Keratinocyte (primary cell): ENCODE measurements at regions not wholly inside any gene's neighbourhood (a gene's known extent, or its start where the extent isn't known, plus 50 kb on each side); places are given as distances from the start of the nearest gene placed in this dataset.

Source experiments
- DNase-seq: peaks from one replicate; pipeline ENCODE4 v3.0.0-alpha.2; 2011; ENCODE audit warnings: low read depth, missing footprints, low spot score
- FAIRE-seq: peaks from 2 replicates; lab custom pipeline; 2011; peaks lifted over from hg19 to GRCh38; lab: Jason Lieb, UNC
- H2AFZ ChIP-seq: 2 replicates; pipeline ENCODE4 v1.6.0; 2012; ENCODE audit warnings: low read length, control low read depth, inconsistent platforms; ENCODE audit not compliant: control insufficient read depth
- H3K27ac ChIP-seq: 2 replicates; pipeline ENCODE4 v1.5.1; 2011; ENCODE audit warnings: low read length; ENCODE audit not compliant: control insufficient read depth, insufficient read depth
- H3K27me3 ChIP-seq: 3 replicates; pipeline ENCODE4 v1.6.0; 2011; ENCODE audit warnings: low read length; ENCODE audit not compliant: control insufficient read depth, insufficient read depth; ENCODE audit errors: extremely low read depth
- H3K36me3 ChIP-seq, 2 experiments: 2 replicates in 1 of 2; 3 replicates in 1 of 2; pipeline ENCODE4 v1.5.1; 2011; ENCODE audit warnings: low read length in 2 of 2, mild to moderate bottlenecking in 1 of 2; ENCODE audit not compliant: control insufficient read depth in 2 of 2, insufficient read depth in 2 of 2; ENCODE audit errors: extremely low read depth in 1 of 2
- H3K4me1 ChIP-seq: 3 replicates; pipeline ENCODE4 v1.5.1; 2011; ENCODE audit warnings: low read length; ENCODE audit not compliant: control insufficient read depth, insufficient read depth; ENCODE audit errors: extremely low read depth
- H3K4me2 ChIP-seq: 3 replicates; pipeline ENCODE4 v1.6.0; 2011; ENCODE audit warnings: low read depth, low read length; ENCODE audit not compliant: control insufficient read depth, insufficient read depth; ENCODE audit errors: extremely low read depth
- H3K4me3 ChIP-seq, 3 experiments: fragments of 200-600 bp in 1 of 3; sonication (generic) in 1 of 3; 2 replicates in 2 of 3; 3 replicates in 1 of 3; pipeline ENCODE4 v1.5.1; 2011 to 2016; ENCODE audit warnings: low read length in 3 of 3, mild to moderate bottlenecking in 3 of 3, control low read depth in 2 of 3, inconsistent platforms in 1 of 3, low read depth in 1 of 3, mixed read lengths in 1 of 3, mixed run types in 1 of 3, moderate library complexity in 1 of 3; ENCODE audit not compliant: control insufficient read depth in 2 of 3, insufficient read depth in 2 of 3; ENCODE audit errors: extremely low read depth in 1 of 3
- H3K79me2 ChIP-seq: 2 replicates; pipeline ENCODE4 v1.6.0; 2012; ENCODE audit warnings: low read length; ENCODE audit not compliant: control insufficient read depth, insufficient read depth
- H3K9ac ChIP-seq: 3 replicates; pipeline ENCODE4 v1.6.0; 2011; ENCODE audit warnings: low read length; ENCODE audit not compliant: control insufficient read depth, insufficient read depth; ENCODE audit errors: extremely low read depth
- H3K9me1 ChIP-seq: 3 replicates; pipeline ENCODE4 v1.6.0; 2011; ENCODE audit warnings: low read length; ENCODE audit not compliant: control insufficient read depth, insufficient read depth; ENCODE audit errors: extremely low read depth
- H3K9me3 ChIP-seq: 2 replicates; pipeline ENCODE4 v1.5.1; 2012; ENCODE audit warnings: low read depth, low read length; ENCODE audit not compliant: control insufficient read depth
- H4K20me1 ChIP-seq: 3 replicates; pipeline ENCODE4 v1.6.0; 2011; ENCODE audit warnings: low read length; ENCODE audit not compliant: control insufficient read depth, insufficient read depth; ENCODE audit errors: extremely low read depth
- EZH2 ChIP-seq: IDR thresholded peaks from one replicate; pipeline ENCODE4 v1.6.1; 2012; ENCODE audit warnings: inconsistent platforms, mild to moderate bottlenecking, low read length, moderate library complexity
- dilution Hi-C: fragments of 300-500 bp; cut with MboI; formaldehyde crosslinking; loops from one replicate; pipeline ENCODE4 v1.7.0; 2020; ENCODE audit warnings: low sequenced_read_pairs; ENCODE audit not compliant: extremely low pct_ligation_motif_present
- TF ChIP-seq, protein P1 (sequence below), 3 experiments: IDR thresholded peaks in 1 of 3; conservative IDR thresholded peaks in 1 of 3; optimal IDR thresholded peaks in 1 of 3; 2 replicates in 2 of 3; 3 replicates in 1 of 3; pipeline versions ENCODE3 to v1.5.1; 2011; ENCODE audit warnings: low read length in 3 of 3, mild to moderate bottlenecking in 3 of 3, moderate library complexity in 2 of 3, control low read depth in 1 of 3, inconsistent platforms in 1 of 3; ENCODE audit not compliant: insufficient read depth in 2 of 3; ENCODE audit errors: extremely low read depth in 1 of 3

DNA sequence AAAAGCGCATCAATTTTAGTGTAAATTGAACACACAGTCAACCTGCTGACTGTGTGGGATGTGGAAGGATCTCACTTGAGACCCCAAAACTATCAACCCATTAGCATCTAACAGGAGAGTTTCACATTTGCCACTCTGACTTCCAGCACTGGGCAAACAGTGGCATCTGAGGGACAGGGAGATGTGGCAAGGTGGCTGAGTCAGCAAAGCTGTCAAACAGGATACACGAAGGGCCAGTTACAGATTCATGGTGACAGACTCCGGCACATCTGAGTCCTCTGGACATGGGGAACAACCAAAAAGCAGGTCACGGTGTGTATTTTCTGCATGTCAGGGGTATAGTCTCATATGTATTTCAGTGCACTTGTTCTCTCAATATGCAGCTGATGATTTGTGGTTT is 573.4 kb upstream of the PPP2R3A start:
- no peaks in the 10 kb centered on the region for H3K36me3 ChIP-seq

GRCh38 chr3:135393159-135393558 is 572.4 kb upstream of the PPP2R3A start:
- no peak overlapping the region for H3K27ac ChIP-seq
- no peak for TF ChIP-seq EZH2
- H3K4me1 ChIP-seq = no peaks in the 10 kb centered on the region
- no peak overlapping the region for H3K4me3 ChIP-seq
- DNase-seq (no peak), FAIRE-seq (no peak)
- H3K36me3 ChIP-seq = no peaks in the 10 kb centered on the region
- dilution Hi-C loops = no loop called here
- H3K9me3 ChIP-seq = no peaks in the 10 kb centered on the region
- no peak overlapping the region for H2AFZ ChIP-seq
- H3K9me1 ChIP-seq = no peaks in the 10 kb centered on the region
- no peaks in the 10 kb centered on the region for H3K79me2 ChIP-seq
- no peak overlapping the region for H3K4me2 ChIP-seq
- no peaks in the 10 kb centered on the region for H4K20me1 ChIP-seq
- no peaks in the 10 kb centered on the region for H3K27me3 ChIP-seq
- no peak overlapping the region for H3K9ac ChIP-seq

More for the DNA sequence above, 573.4 kb upstream of the PPP2R3A start:
- dilution Hi-C loops = no loop called here
- DNase-seq (no peak), FAIRE-seq (no peak)
- TF ChIP-seq, protein P1, sequence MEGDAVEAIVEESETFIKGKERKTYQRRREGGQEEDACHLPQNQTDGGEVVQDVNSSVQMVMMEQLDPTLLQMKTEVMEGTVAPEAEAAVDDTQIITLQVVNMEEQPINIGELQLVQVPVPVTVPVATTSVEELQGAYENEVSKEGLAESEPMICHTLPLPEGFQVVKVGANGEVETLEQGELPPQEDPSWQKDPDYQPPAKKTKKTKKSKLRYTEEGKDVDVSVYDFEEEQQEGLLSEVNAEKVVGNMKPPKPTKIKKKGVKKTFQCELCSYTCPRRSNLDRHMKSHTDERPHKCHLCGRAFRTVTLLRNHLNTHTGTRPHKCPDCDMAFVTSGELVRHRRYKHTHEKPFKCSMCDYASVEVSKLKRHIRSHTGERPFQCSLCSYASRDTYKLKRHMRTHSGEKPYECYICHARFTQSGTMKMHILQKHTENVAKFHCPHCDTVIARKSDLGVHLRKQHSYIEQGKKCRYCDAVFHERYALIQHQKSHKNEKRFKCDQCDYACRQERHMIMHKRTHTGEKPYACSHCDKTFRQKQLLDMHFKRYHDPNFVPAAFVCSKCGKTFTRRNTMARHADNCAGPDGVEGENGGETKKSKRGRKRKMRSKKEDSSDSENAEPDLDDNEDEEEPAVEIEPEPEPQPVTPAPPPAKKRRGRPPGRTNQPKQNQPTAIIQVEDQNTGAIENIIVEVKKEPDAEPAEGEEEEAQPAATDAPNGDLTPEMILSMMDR (optimal IDR thresholded peaks at IDR 0.05 in 1 of 3, IDR thresholded peaks at IDR 0.05 in 1 of 3, conservative IDR thresholded peaks at IDR 0.05 in 1 of 3; ENCODE audit: extremely low read depth in 1 of 3, insufficient read depth in 2 of 3, low read length in 3 of 3) = no peak
- no peak for TF ChIP-seq EZH2
- H3K9ac ChIP-seq = no peak overlapping the region
- no peaks in the 10 kb centered on the region for H3K9me1 ChIP-seq
- H3K27me3 ChIP-seq = no peaks in the 10 kb centered on the region
- H3K27ac ChIP-seq = no peak overlapping the region
- H2AFZ ChIP-seq = no peak overlapping the region
- no peaks in the 10 kb centered on the region for H4K20me1 ChIP-seq
- H3K4me3 ChIP-seq = no peak overlapping the region
- no peaks in the 10 kb centered on the region for H3K9me3 ChIP-seq
- no peak overlapping the region for H3K4me2 ChIP-seq
- no peaks in the 10 kb centered on the region for H3K4me1 ChIP-seq
- H3K79me2 ChIP-seq = no peaks in the 10 kb centered on the region

DNA sequence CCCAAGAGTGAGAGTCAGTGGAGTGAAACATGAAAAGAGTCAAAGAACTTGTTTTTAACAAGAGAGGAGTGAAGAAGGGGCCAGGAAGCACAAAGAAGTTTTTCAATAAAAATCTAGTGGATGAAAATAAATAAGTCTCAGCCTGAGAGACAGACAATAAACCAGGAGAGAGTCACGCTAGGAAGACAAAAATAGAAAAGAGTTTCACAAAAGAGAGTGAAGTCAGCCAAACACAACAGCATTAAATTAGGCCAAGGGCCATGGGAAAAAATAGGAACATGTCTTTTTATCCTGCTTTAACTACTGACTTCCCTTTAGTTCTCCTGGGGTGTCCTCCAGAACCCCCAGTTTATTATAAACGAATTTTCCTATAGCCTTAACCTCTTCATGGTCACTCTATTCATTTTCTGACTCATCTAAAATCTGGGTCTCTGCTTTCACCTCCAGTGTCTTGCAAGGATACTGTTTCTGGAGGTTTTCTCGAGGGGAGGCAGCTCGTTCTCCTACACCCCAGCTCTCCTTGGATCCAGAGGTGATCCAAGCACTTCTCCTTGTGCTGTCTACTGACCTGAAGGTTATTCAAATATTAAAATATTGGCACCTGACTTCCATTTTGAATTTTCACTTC is 571.5 kb upstream of the PPP2R3A start:
- TF ChIP-seq EZH2 = no peak
- TF ChIP-seq, protein P1 (optimal IDR thresholded peaks at IDR 0.05 in 1 of 3, IDR thresholded peaks at IDR 0.05 in 1 of 3, conservative IDR thresholded peaks at IDR 0.05 in 1 of 3; ENCODE audit: extremely low read depth in 1 of 3, insufficient read depth in 2 of 3, low read length in 3 of 3) = no peak
- DNase-seq (no peak), FAIRE-seq (no peak)
- Histone ChIP-seq H3K27ac (no peak overlapping the region), H2AFZ (no peak overlapping the region), H3K9ac (no peak overlapping the region), H3K4me2 (no peak overlapping the region), H3K9me1 (no peaks in the 10 kb centered on the region), H3K4me1 (no peaks in the 10 kb centered on the region), H3K27me3 (no peaks in the 10 kb centered on the region), H4K20me1 (no peaks in the 10 kb centered on the region), H3K9me3 (no peaks in the 10 kb centered on the region), H3K4me3 (no peak overlapping the region), H3K36me3 (no peaks in the 10 kb centered on the region), H3K79me2 (no peaks in the 10 kb centered on the region)
- dilution Hi-C loops = no loop called here
